Fibroblast of lung (primary cell): ENCODE measurements at regions not wholly inside any gene's neighbourhood (a gene's known extent, or its start where the extent isn't known, plus 50 kb on each side); places are given as distances from the start of the nearest gene placed in this dataset.

Experiments used
- EZH2 ChIP-seq: IDR thresholded peaks from 2 replicates; pipeline ENCODE4 v1.5.1; 2012; ENCODE audit warnings: low read length, control low read depth, mild to moderate bottlenecking; ENCODE audit errors: missing control alignments
- TF ChIP-seq, protein P1 (sequence below), 2 donors: IDR thresholded peaks in 1 of 2; conservative IDR thresholded peaks in 1 of 2; 1 replicate in 1 of 2; 2 replicates in 1 of 2; pipeline ENCODE4 v1.5.1; 2011 to 2012; ENCODE audit warnings: low read length in 2 of 2, control low read depth in 1 of 2, inconsistent platforms in 1 of 2, low read depth in 1 of 2, mild to moderate bottlenecking in 1 of 2

DNA sequence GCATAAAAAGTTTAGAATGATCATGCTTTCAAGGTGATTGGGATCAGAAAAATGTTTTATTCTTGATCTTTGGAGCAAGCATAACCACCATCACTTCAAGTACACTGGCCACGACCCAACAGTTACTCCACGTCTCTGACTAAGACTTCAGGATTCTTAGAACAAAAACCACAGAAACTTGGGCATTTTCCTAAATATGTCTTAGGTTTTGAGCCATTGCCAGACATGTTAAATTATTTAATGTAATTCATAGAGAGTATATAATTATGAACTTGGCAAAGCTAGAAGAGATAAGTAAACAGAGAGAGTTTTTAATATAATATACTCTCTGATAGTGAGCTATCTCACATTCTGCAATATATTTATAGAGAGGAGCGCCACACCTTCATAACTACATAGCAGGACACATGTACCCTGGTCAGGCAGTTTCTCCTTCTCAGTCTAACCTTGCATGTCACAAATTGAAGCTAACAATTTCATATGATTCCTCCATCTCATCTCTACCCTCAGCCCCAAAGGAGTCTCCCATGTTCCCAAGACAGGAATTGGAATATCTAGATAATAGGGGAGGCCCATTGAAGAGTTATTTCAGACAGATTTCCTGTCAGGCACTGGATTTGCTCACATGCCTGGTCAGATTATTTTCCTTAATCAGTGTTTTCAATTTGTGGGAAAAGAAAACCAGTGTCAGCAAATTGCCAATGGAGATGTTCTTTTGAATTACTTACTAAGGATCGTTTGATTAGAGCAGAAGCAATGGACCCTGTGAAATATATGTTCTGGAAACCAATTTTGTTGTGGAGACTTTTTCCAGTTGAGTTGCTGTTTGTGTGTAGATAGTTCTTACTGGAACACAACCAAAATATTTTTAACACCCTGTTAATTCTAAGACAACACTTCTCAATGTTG lies 61.7 kb upstream of the GUCY1A1 start:
- TF ChIP-seq, protein P1, sequence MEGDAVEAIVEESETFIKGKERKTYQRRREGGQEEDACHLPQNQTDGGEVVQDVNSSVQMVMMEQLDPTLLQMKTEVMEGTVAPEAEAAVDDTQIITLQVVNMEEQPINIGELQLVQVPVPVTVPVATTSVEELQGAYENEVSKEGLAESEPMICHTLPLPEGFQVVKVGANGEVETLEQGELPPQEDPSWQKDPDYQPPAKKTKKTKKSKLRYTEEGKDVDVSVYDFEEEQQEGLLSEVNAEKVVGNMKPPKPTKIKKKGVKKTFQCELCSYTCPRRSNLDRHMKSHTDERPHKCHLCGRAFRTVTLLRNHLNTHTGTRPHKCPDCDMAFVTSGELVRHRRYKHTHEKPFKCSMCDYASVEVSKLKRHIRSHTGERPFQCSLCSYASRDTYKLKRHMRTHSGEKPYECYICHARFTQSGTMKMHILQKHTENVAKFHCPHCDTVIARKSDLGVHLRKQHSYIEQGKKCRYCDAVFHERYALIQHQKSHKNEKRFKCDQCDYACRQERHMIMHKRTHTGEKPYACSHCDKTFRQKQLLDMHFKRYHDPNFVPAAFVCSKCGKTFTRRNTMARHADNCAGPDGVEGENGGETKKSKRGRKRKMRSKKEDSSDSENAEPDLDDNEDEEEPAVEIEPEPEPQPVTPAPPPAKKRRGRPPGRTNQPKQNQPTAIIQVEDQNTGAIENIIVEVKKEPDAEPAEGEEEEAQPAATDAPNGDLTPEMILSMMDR (conservative IDR thresholded peaks at IDR 0.05 in 1 of 2, IDR thresholded peaks at IDR 0.05 in 1 of 2; ENCODE audit: low read depth in 1 of 2, low read length in 2 of 2): no peak
- TF ChIP-seq EZH2: no peak
